ENCODE measurements at regions not wholly inside any gene's neighbourhood (a gene's known extent, or its start where the extent isn't known, plus 50 kb on each side); places are given as distances from the start of the nearest gene placed in this dataset.

GRCh38 chr17:77656054-77656453 is 302.4 kb upstream of the TNRC6C start:
- TF ChIP-seq EP300 (IDR thresholded peaks at IDR 0.05) (no peak), POLR2AphosphoS5 (IDR thresholded peaks at IDR 0.05) (no peak), POLR2A (IDR thresholded peaks at IDR 0.05) (no peak), CTCF (IDR thresholded peaks at IDR 0.05) (no peak)
- ATAC-seq (ENCODE audit: low FRiP score in 2 of 2) (no peak), DNase-seq (no peak)
- no peaks in the 10 kb centered on the region for H3K9me3 ChIP-seq
- WGBS, 2 donors = 77 to 80% methylated on average over 9 of the region's 9 CpGs
- H3K27ac ChIP-seq = no peak overlapping the region
- no peaks in the 10 kb centered on the region for H3K4me1 ChIP-seq
- no peaks in the 10 kb centered on the region for H3K36me3 ChIP-seq
- no peaks in the 10 kb centered on the region for H3K27me3 ChIP-seq
- no peak overlapping the region for H3K4me3 ChIP-seq

GRCh38 chr17:77657839-77658238 is 300.7 kb upstream of the TNRC6C start:
- no peak for TF ChIP-seq CTCF (IDR thresholded peaks at IDR 0.05)
- WGBS, 2 donors = 74 to 84% methylated on average over 6 of the region's 6 CpGs
- H3K27ac ChIP-seq = no peak overlapping the region
- no peak for ATAC-seq (ENCODE audit: low FRiP score in 2 of 2)
- no peaks in the 10 kb centered on the region for H3K4me1 ChIP-seq
- DNase-seq = no peak
- no peak overlapping the region for H3K4me3 ChIP-seq
- no peaks in the 10 kb centered on the region for H3K36me3 ChIP-seq
- no peaks in the 10 kb centered on the region for H3K27me3 ChIP-seq
- H3K9me3 ChIP-seq = no peaks in the 10 kb centered on the region

- no peaks in the 10 kb centered on the region for H3K4me1 ChIP-seq
- no peak overlapping the region for H3K4me3 ChIP-seq
- no peak for ATAC-seq (ENCODE audit: low FRiP score in 2 of 2)
- TF ChIP-seq POLR2A (IDR thresholded peaks at IDR 0.05) = no peak
- no peak for TF ChIP-seq EP300 (IDR thresholded peaks at IDR 0.05)
- no peak for TF ChIP-seq POLR2AphosphoS5 (IDR thresholded peaks at IDR 0.05)
- TF ChIP-seq CTCF (IDR thresholded peaks at IDR 0.05) = no peak
- WGBS, 2 donors = 96 to 97% methylated on average over 4 of the region's 4 CpGs
- DNase-seq = no peak
- no peak overlapping the region for H3K27ac ChIP-seq
- H3K9me3 ChIP-seq = no peaks in the 10 kb centered on the region
- H3K36me3 ChIP-seq = no peaks in the 10 kb centered on the region
- no peaks in the 10 kb centered on the region for H3K27me3 ChIP-seq
Observed at GRCh38 chr17:77660524-77660923, 298.0 kb upstream of the TNRC6C start.

- TF ChIP-seq POLR2AphosphoS5 (IDR thresholded peaks at IDR 0.05) (no peak), CTCF (IDR thresholded peaks at IDR 0.05) (no peak), EP300 (IDR thresholded peaks at IDR 0.05) (no peak), POLR2A (IDR thresholded peaks at IDR 0.05) (no peak)
- H3K27me3 ChIP-seq = no peaks in the 10 kb centered on the region
- WGBS, 2 donors = 78 to 86% methylated on average over 1 to 4 of the region's 4 CpGs
- no peak for ATAC-seq (ENCODE audit: low FRiP score in 2 of 2)
- H3K36me3 ChIP-seq = no peaks in the 10 kb centered on the region
- H3K9me3 ChIP-seq = no peaks in the 10 kb centered on the region
- no peak overlapping the region for H3K27ac ChIP-seq
- DNase-seq = no peak
- H3K4me3 ChIP-seq = no peak overlapping the region
- H3K4me1 ChIP-seq = peaks cover 0 to 3% (median 0%) of the 10 kb centered on the region in 4 donors
Observed at GRCh38 chr17:77662833-77663232, 295.7 kb upstream of the TNRC6C start.

GRCh38 chr17:77664097-77664729 is 294.3 kb upstream of the TNRC6C start:
- TF ChIP-seq EP300 (IDR thresholded peaks at IDR 0.05) (no peak), POLR2AphosphoS5 (IDR thresholded peaks at IDR 0.05) (no peak), POLR2A (IDR thresholded peaks at IDR 0.05) (no peak), CTCF (IDR thresholded peaks at IDR 0.05) (no peak)
- DNase-seq (no peak), ATAC-seq (ENCODE audit: low FRiP score in 2 of 2) (no peak)
- Histone ChIP-seq H3K27me3 (no peaks in the 10 kb centered on the region), H3K9me3 (peaks cover 0 to 8% (median 0%) of the 10 kb centered on the region in 4 donors), H3K27ac (no peak overlapping the region), H3K36me3 (no peaks in the 10 kb centered on the region), H3K4me1 (peaks cover 0 to 3% (median 0%) of the 10 kb centered on the region in 4 donors), H3K4me3 (no peak overlapping the region)
- WGBS, 2 donors = 79 to 88% methylated on average over 13 of the region's 13 CpGs

Data from upper lobe of left lung (tissue), 6 donors.